ENCODE measurements at regions not wholly inside any gene's neighbourhood (a gene's known extent, or its start where the extent isn't known, plus 50 kb on each side); places are given as distances from the start of the nearest gene placed in this dataset.

DNA sequence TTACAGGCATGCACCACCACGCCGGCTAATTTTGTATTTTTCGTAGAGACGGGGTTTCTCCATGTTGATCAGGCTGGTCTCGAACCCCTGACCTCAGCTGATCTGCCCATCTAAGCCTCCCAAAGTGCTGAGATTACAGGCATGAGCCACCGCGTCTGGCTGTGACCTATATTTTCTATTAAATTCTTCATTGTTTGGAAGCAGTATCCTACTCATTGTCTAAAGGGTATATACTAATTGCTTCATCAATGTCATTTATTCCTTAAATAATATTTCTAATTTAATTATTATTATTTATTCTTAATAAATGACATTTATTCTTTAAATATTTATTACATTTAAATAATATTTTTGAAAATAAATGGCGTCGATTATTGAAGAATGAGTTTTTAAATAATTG is 817.3 kb upstream of the API5 start:
- TF ChIP-seq, protein P1, sequence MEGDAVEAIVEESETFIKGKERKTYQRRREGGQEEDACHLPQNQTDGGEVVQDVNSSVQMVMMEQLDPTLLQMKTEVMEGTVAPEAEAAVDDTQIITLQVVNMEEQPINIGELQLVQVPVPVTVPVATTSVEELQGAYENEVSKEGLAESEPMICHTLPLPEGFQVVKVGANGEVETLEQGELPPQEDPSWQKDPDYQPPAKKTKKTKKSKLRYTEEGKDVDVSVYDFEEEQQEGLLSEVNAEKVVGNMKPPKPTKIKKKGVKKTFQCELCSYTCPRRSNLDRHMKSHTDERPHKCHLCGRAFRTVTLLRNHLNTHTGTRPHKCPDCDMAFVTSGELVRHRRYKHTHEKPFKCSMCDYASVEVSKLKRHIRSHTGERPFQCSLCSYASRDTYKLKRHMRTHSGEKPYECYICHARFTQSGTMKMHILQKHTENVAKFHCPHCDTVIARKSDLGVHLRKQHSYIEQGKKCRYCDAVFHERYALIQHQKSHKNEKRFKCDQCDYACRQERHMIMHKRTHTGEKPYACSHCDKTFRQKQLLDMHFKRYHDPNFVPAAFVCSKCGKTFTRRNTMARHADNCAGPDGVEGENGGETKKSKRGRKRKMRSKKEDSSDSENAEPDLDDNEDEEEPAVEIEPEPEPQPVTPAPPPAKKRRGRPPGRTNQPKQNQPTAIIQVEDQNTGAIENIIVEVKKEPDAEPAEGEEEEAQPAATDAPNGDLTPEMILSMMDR (IDR thresholded peaks at IDR 0.05): no peak
- no peak for TF ChIP-seq POLR2A (IDR thresholded peaks at IDR 0.05)

Data from uterus (tissue), 2 donors.